Breast epithelium (tissue), 3 donors: ENCODE measurements at regions not wholly inside any gene's neighbourhood (a gene's known extent, or its start where the extent isn't known, plus 50 kb on each side); places are given as distances from the start of the nearest gene placed in this dataset.

Experiments
- CTCF ChIP-seq, 3 donors: fragments of 450-650 bp; IDR thresholded peaks; one replicate each; pipeline ENCODE4 v1.5.1; 2016 to 2017; ENCODE audit warnings: antibody characterized with exemption in 3 of 3, mild to moderate bottlenecking in 3 of 3, moderate library complexity in 3 of 3
- POLR2A ChIP-seq: fragments of 450-650 bp; IDR thresholded peaks from one replicate; pipeline ENCODE4 v1.6.1; 2016; ENCODE audit warnings: antibody characterized with exemption, mild to moderate bottlenecking, moderate library complexity
- POLR2AphosphoS5 ChIP-seq, 3 donors: sonication (generic); formaldehyde crosslinking; IDR thresholded peaks; one replicate each; pipeline ENCODE4 v1.6.1; 2017; ENCODE audit warnings: antibody characterized with exemption in 3 of 3

DNA sequence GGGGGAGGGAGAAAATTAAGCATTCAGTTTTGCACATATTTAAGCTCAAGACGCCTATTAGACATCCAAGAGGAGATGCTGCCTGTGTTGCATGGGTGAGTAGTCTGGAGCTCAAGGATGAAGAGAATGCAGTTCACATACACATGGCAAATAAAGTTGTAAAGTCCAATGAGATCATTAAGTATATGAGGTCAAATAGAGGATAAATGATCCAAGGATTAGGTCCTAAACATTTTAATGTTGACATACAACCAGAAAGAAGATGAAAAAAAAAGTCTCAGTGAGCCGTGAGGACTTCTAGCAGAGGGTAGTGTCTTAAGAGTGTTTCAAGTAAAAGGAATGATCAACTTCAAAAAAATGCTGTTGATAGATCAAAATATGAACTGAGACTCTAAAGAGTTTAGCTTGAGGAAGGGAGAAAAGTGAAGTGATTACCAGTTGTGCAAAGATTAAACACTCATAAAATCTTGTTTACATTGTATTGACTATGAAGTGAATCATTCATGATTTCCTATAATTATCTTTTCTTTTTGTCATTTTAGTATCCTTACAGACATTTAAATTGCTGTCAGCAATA lies 251.8 kb downstream of the ZNF608 start:
- TF ChIP-seq CTCF (IDR thresholded peaks at IDR 0.05) (no peak), POLR2A (no peak), POLR2AphosphoS5 (IDR thresholded peaks at IDR 0.05) (no peak)
